Gastroesophageal sphincter (tissue), 3 donors: ENCODE measurements at regions not wholly inside any gene's neighbourhood (a gene's known extent, or its start where the extent isn't known, plus 50 kb on each side); places are given as distances from the start of the nearest gene placed in this dataset.

ENCODE experiments used
- CTCF ChIP-seq, 4 experiments: fragments of 200-600 bp in 2 of 4; fragments of 450-650 bp in 2 of 4; sonication (generic) in 1 of 4; IDR thresholded peaks; one replicate each; pipeline ENCODE4 v1.5.1; 2017 to 2019; ENCODE audit warnings: antibody characterized with exemption in 4 of 4, mild to moderate bottlenecking in 2 of 4, moderate library complexity in 2 of 4
- POLR2A ChIP-seq, 2 donors: fragments of 450-650 bp; IDR thresholded peaks; one replicate each; pipeline ENCODE4 v1.6.1; 2017; ENCODE audit warnings: antibody characterized with exemption in 2 of 2, mild to moderate bottlenecking in 2 of 2, moderate library complexity in 1 of 2

DNA sequence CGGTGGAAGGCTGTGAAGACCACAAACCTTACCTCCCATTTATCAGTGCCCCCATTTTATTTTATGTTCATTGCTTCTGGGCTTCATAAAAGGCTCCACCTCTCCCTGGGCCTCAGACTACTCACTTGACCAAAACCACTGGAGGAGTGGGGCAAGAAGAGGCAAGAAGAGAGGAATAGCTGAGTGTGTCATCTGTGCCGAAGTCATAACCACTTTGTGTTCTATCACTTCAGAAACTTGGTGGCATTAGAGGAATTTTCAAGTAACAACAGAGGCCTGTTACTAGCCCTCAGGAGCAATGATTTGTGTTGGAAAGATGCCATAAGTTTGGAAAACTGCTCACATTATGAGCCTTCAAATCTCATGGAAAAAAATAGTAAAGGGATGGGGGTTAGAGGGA lies 88.7 kb upstream of the PIK3R1 start:
- TF ChIP-seq CTCF (IDR thresholded peaks at IDR 0.05) (no peak), POLR2A (IDR thresholded peaks at IDR 0.05) (no peak)
